ENCODE measurements at regions not wholly inside any gene's neighbourhood (a gene's known extent, or its start where the extent isn't known, plus 50 kb on each side); places are given as distances from the start of the nearest gene placed in this dataset.

DNA sequence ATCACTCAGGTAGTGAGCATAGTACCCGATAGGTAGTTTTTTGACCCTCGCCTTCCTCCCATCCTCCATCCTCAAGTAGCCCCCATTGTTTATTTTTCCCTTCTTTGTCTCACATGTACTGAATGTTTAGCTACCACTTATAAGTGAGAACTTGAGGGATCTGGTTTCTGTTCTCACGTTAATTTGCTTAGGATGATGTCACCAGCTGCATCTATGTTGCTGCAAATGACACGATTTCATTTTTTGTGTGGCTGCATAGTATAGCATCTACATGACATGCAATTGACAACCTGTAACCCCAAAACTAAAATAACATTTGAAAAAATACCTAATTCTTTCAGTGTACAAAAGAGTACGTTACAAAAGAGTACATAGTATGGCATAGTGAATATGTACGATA lies 254.0 kb upstream of the NOVA1 start:
- no peak overlapping the region for H3K4me3 ChIP-seq
- no peaks in the 10 kb centered on the region for H3K36me3 ChIP-seq (ENCODE audit: low read depth, missing control alignments)
- DNase-seq, result no peak
- no peak overlapping the region for H3K27ac ChIP-seq
- H3K9me3 ChIP-seq, result no peaks in the 10 kb centered on the region
- H3K4me1 ChIP-seq, result no peaks in the 10 kb centered on the region
- 84 to 91% methylated on average over 6 of the region's 6 CpGs for WGBS, 2 donors
- TF ChIP-seq, protein P1, sequence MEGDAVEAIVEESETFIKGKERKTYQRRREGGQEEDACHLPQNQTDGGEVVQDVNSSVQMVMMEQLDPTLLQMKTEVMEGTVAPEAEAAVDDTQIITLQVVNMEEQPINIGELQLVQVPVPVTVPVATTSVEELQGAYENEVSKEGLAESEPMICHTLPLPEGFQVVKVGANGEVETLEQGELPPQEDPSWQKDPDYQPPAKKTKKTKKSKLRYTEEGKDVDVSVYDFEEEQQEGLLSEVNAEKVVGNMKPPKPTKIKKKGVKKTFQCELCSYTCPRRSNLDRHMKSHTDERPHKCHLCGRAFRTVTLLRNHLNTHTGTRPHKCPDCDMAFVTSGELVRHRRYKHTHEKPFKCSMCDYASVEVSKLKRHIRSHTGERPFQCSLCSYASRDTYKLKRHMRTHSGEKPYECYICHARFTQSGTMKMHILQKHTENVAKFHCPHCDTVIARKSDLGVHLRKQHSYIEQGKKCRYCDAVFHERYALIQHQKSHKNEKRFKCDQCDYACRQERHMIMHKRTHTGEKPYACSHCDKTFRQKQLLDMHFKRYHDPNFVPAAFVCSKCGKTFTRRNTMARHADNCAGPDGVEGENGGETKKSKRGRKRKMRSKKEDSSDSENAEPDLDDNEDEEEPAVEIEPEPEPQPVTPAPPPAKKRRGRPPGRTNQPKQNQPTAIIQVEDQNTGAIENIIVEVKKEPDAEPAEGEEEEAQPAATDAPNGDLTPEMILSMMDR (IDR thresholded peaks at IDR 0.05), result no peak
- no peak for TF ChIP-seq POLR2A (IDR thresholded peaks at IDR 0.05)
- intact Hi-C loops (cut with DNase I; ENCODE audit: low total_unique reads), result no loop called here
- no peaks in the 10 kb centered on the region for H3K27me3 ChIP-seq

DNA sequence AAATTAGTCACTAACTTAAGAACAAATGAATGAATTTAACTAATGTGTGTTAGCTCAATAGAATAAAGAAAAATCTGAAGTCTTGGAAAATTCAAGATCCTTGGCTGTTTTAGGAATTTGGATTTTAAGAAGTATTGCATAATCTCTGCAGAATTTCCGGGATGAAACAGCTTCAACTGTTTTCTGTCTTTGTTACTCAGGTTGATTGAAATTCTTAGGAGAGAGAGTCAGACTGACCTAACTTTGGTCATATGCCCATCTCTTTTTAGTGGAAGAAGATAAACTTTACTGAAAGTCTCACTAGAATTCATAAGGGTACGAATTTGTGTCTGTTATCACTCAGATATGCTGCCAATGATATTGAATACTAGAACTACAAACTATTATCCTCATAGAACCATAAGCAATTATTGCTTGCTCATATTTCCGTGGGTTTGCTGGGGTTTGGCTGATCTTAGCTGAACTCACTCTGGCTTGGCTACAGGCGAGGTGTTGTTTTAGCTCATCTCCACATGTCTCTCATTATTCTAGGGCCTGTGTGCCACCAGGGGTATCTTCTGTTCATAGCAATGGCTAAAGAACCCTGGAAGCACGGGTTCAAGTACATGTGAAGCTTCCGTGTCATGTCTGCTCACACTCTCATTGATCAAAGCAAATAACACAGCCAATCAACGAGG lies 257.4 kb upstream of the NOVA1 start:
- H3K4me1 ChIP-seq, result no peaks in the 10 kb centered on the region
- TF ChIP-seq POLR2A (IDR thresholded peaks at IDR 0.05), result no peak
- TF ChIP-seq, protein P1 (IDR thresholded peaks at IDR 0.05), result no peak
- 72 to 85% methylated on average over 7 of the region's 7 CpGs for WGBS, 2 donors
- H3K27me3 ChIP-seq, result no peaks in the 10 kb centered on the region
- intact Hi-C loops (cut with DNase I; ENCODE audit: low total_unique reads), result no loop called here
- H3K4me3 ChIP-seq, result no peak overlapping the region
- H3K9me3 ChIP-seq, result no peaks in the 10 kb centered on the region
- H3K36me3 ChIP-seq (ENCODE audit: low read depth, missing control alignments), result no peaks in the 10 kb centered on the region
- no peak overlapping the region for H3K27ac ChIP-seq
- DNase-seq, result no peak

DNA sequence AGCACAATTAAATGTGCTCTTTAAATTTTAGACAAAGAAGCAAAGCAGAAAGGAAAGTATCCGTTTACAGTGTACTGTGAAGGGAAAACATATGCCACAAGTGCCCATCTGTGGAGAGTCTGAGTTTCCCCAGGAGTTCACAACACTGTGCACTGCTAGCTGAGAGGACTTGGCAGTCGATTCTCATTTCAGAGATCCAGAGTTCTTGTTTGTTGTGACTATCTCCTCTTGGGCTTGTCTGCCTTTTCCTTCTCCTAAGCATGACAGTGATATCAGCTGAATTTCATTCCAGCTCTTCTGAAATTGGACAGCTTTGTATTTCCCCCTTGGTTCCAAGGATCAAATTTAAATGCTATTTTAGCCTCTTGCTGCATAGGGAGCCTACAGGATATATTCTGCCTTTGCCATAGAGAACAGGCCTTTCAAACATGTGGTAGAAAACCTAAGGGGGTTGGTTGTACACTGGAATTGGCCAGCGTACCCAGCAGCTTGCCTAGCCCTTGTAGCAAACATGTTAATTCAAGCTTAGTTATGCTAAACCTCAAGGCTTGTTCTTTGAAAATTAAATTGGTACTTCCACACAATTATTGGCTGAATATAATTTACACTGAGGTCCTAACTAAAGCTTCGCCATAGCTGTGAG lies 259.2 kb upstream of the NOVA1 start:
- no peaks in the 10 kb centered on the region for H3K4me1 ChIP-seq
- no peak overlapping the region for H3K4me3 ChIP-seq
- no peak for TF ChIP-seq POLR2A (IDR thresholded peaks at IDR 0.05)
- TF ChIP-seq, protein P1 (IDR thresholded peaks at IDR 0.05), result no peak
- H3K27ac ChIP-seq, result no peak overlapping the region
- intact Hi-C loops (cut with DNase I; ENCODE audit: low total_unique reads), result no loop called here
- H3K36me3 ChIP-seq (ENCODE audit: low read depth, missing control alignments), result no peaks in the 10 kb centered on the region
- H3K9me3 ChIP-seq, result no peaks in the 10 kb centered on the region
- H3K27me3 ChIP-seq, result no peaks in the 10 kb centered on the region
- DNase-seq, result no peak
- 60 to 76% methylated on average over 4 of the region's 4 CpGs for WGBS, 2 donors

GRCh38 chr14:26859483-26859882 lies 261.6 kb upstream of the NOVA1 start:
- 84 to 96% methylated on average over 2 of the region's 2 CpGs for WGBS, 2 donors

More at GRCh38 chr14:26859483-26859882, 261.6 kb upstream of the NOVA1 start:
- no peak overlapping the region for H3K27ac ChIP-seq
- TF ChIP-seq, protein P1 (IDR thresholded peaks at IDR 0.05), result no peak
- DNase-seq, result no peak
- intact Hi-C loops (cut with DNase I; ENCODE audit: low total_unique reads), result no loop called here
- H3K9me3 ChIP-seq, result no peaks in the 10 kb centered on the region
- no peaks in the 10 kb centered on the region for H3K27me3 ChIP-seq
- no peaks in the 10 kb centered on the region for H3K4me1 ChIP-seq
- no peak overlapping the region for H3K4me3 ChIP-seq
- H3K36me3 ChIP-seq (ENCODE audit: low read depth, missing control alignments), result no peaks in the 10 kb centered on the region
